Panc1 (cell line): ENCODE measurements at regions not wholly inside any gene's neighbourhood (a gene's known extent, or its start where the extent isn't known, plus 50 kb on each side); places are given as distances from the start of the nearest gene placed in this dataset.

Source experiments
- ATAC-seq: fragments of 200-7000 bp; cut with Tn5 transposase; 2 replicates; pipeline ENCODE4 v1.9.1; 2020; ENCODE audit warnings: mild to moderate bottlenecking, moderate library complexity
- BruUV-seq: library from RNA; stranded (reverse); fragments of 400-500 nt; replicated peaks from 2 replicates; lab custom pipeline; 2021; lab: Mats Ljungman, UMichigan
- CTCF ChIA-PET: fragments of 300-600 bp; sonication (Branson Sonifier 250); formaldehyde crosslinking; loops from one replicate; lab custom pipeline; 2022; ENCODE audit warnings: antibody characterized with exemption; lab: Charles Lee
- POLR2A ChIA-PET: fragments of 300-600 bp; sonication (Branson Sonifier 250); formaldehyde crosslinking; loops from one replicate; lab custom pipeline; 2022; ENCODE audit warnings: antibody characterized with exemption; lab: Charles Lee
- DNase-seq: peaks from one replicate; pipeline ENCODE4 v3.0.0-alpha.2; 2010; ENCODE audit warnings: low read depth, low spot score
- H3K27ac ChIP-seq: 2 replicates; pipeline ENCODE4 v1.5.1; 2011; ENCODE audit warnings: mild to moderate bottlenecking, low read length, inconsistent platforms
- H3K27me3 ChIP-seq: fragments of 200-500 bp; sonication (Bioruptor generic); 2 replicates; pipeline ENCODE4 v1.6.0; 2014; ENCODE audit warnings: low read length, inconsistent platforms; ENCODE audit not compliant: control insufficient read depth, insufficient read depth
- H3K36me3 ChIP-seq: fragments of 200-500 bp; sonication (Bioruptor generic); 2 replicates; pipeline ENCODE4 v1.5.1; 2014; ENCODE audit warnings: inconsistent platforms, mild to moderate bottlenecking, low read length, moderate library complexity; ENCODE audit not compliant: control insufficient read depth, insufficient read depth
- H3K4me1 ChIP-seq: 2 replicates; pipeline ENCODE4 v1.5.1; 2011; ENCODE audit warnings: inconsistent platforms, mild to moderate bottlenecking, low read length, moderate library complexity; ENCODE audit not compliant: control insufficient read depth, insufficient read depth
- H3K4me3 ChIP-seq, 2 experiments: 2 replicates each; pipeline ENCODE4 v1.5.1; 2011 to 2012; ENCODE audit warnings: low read depth in 2 of 2, low read length in 2 of 2, mild to moderate bottlenecking in 2 of 2, inconsistent platforms in 1 of 2, moderate library complexity in 1 of 2
- H3K9me3 ChIP-seq: fragments of 200-500 bp; sonication (Bioruptor generic); 2 replicates; pipeline ENCODE4 v1.5.1; 2014; ENCODE audit warnings: low read depth, mild to moderate bottlenecking, inconsistent platforms, low read length, moderate library complexity; ENCODE audit not compliant: control insufficient read depth, insufficient read depth
- CTCF ChIP-seq: fragments of 450-650 bp; IDR thresholded peaks from 2 replicates; pipeline ENCODE4 v1.5.1; 2017; ENCODE audit warnings: mild to moderate bottlenecking
- POLR2AphosphoS5 ChIP-seq: IDR thresholded peaks from 2 replicates; pipeline ENCODE4 v1.6.1; 2012; ENCODE audit warnings: mild to moderate bottlenecking, low read depth, low read length, moderate library complexity
- REST ChIP-seq, 2 experiments: IDR thresholded peaks; 2 replicates each; pipeline ENCODE4 v1.6.1; 2011 to 2012; ENCODE audit warnings: low read depth in 2 of 2, control low read depth in 1 of 2, low read length in 1 of 2, mild to moderate bottlenecking in 1 of 2, moderate library complexity in 1 of 2; ENCODE audit not compliant: insufficient read depth in 1 of 2
- SIN3A ChIP-seq: IDR thresholded peaks from 2 replicates; pipeline ENCODE4 v1.6.1; 2012; ENCODE audit warnings: low read depth, mild to moderate bottlenecking, low read length, moderate library complexity, borderline replicate concordance; ENCODE audit not compliant: insufficient read depth
- TCF7L2 ChIP-seq: IDR thresholded peaks from 2 replicates; pipeline ENCODE4 v1.6.1; 2011; ENCODE audit warnings: mild to moderate bottlenecking, low read depth, low read length, inconsistent platforms
- in situ Hi-C: cut with HindIII; loops from 2 replicates; pipeline ENCODE4 v1.10.0; 2016; ENCODE audit warnings: low sequenced_read_pairs, low pct_unique_long_range_greater_than_20kb
- intact Hi-C: fragments of 100-400 bp; cut with micrococcal nuclease; formaldehyde crosslinking; loops from one replicate; pipeline ENCODE4 v1.10.0; 2022; ENCODE audit not compliant: unreplicated experiment

GRCh38 chr20:12264711-12265110, 347.0 kb downstream of the BTBD3 start:
- no peaks in the 10 kb centered on the region for H3K9me3 ChIP-seq
- H3K27me3 ChIP-seq = no peaks in the 10 kb centered on the region
- in situ Hi-C loops (no loop called here), intact Hi-C loops (no loop called here)
- ChIA-PET POLR2A (no interaction called here), CTCF (no interaction called here)
- H3K4me3 ChIP-seq = no peak overlapping the region
- TF ChIP-seq CTCF (no peak), TCF7L2 (no peak), SIN3A (no peak), REST (IDR thresholded peaks at IDR 0.05; ENCODE audit: insufficient read depth in 1 of 2, low read depth in 2 of 2, low read length in 1 of 2) (no peak), POLR2AphosphoS5 (no peak)
- H3K27ac ChIP-seq = no peak overlapping the region
- H3K4me1 ChIP-seq = no peaks in the 10 kb centered on the region
- no peak for DNase-seq
- BruUV-seq = no TSS peak
- H3K36me3 ChIP-seq = no peaks in the 10 kb centered on the region
- no peak for ATAC-seq

GRCh38 chr20:12265662-12266061, 348.0 kb downstream of the BTBD3 start:
- BruUV-seq = no TSS peak
- Histone ChIP-seq H3K27ac (no peak overlapping the region), H3K4me1 (no peaks in the 10 kb centered on the region), H3K4me3 (no peak overlapping the region), H3K36me3 (no peaks in the 10 kb centered on the region), H3K27me3 (no peaks in the 10 kb centered on the region), H3K9me3 (no peaks in the 10 kb centered on the region)
- ChIA-PET POLR2A (no interaction called here), CTCF (no interaction called here)
- in situ Hi-C loops = no loop called here
- no peak for DNase-seq
- no peak for ATAC-seq
- intact Hi-C loops = no loop called here
- TF ChIP-seq POLR2AphosphoS5 = no peak
- TF ChIP-seq CTCF = no peak
- no peak for TF ChIP-seq SIN3A
- no peak for TF ChIP-seq TCF7L2
- TF ChIP-seq REST (IDR thresholded peaks at IDR 0.05; ENCODE audit: insufficient read depth in 1 of 2, low read depth in 2 of 2, low read length in 1 of 2) = no peak
